ENCODE measurements at regions not wholly inside any gene's neighbourhood (a gene's known extent, or its start where the extent isn't known, plus 50 kb on each side); places are given as distances from the start of the nearest gene placed in this dataset.
A peak's percentile ranks its signal among the peaks of the same experiment; 100 is the strongest.

DNA sequence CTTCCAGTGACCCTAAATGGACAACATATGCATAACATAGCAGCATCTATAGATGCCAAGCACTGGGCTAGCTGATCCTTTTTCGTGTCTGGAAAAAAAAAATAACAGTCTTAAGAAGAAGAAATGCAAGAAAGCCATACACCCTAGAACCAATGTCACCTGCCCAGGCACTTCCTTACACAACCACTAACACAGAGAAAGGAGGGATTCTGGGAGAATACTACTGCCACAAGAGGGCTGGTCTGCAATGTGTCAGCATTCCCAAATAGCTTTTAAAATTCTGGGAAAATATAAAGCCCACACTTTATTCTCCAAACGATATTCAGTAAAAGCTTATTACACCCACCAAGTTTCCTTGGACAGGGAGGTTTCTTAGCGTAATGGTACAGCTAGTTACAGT lies 271.2 kb downstream of the TBL1XR1 start:
- 61 to 69% methylated on average over 3 of the region's 3 CpGs for WGBS, 2 donors
- Histone ChIP-seq H3K27ac (no peak overlapping the region), H3K4me1 (peaks cover 0 to 9% (median 7%) of the 10 kb centered on the region in 3 donors), H3K36me3 (no peaks in the 10 kb centered on the region), H3K4me3 (no peak overlapping the region), H3K27me3 (no peaks in the 10 kb centered on the region), H3K9me3 (no peaks in the 10 kb centered on the region)
- TF ChIP-seq CTCF (IDR thresholded peaks at IDR 0.05): no peak
- no peak for DNase-seq
- intact Hi-C loops (cut with DNase I): no loop called here
- no peak for FAIRE-seq
- no peak for ATAC-seq

GRCh38 chr3:176920766-176921160 lies 276.5 kb downstream of the TBL1XR1 start:
- peak in 3 of 6 donors; percentile 17 to 33 (median 22) for DNase-seq

DNA sequence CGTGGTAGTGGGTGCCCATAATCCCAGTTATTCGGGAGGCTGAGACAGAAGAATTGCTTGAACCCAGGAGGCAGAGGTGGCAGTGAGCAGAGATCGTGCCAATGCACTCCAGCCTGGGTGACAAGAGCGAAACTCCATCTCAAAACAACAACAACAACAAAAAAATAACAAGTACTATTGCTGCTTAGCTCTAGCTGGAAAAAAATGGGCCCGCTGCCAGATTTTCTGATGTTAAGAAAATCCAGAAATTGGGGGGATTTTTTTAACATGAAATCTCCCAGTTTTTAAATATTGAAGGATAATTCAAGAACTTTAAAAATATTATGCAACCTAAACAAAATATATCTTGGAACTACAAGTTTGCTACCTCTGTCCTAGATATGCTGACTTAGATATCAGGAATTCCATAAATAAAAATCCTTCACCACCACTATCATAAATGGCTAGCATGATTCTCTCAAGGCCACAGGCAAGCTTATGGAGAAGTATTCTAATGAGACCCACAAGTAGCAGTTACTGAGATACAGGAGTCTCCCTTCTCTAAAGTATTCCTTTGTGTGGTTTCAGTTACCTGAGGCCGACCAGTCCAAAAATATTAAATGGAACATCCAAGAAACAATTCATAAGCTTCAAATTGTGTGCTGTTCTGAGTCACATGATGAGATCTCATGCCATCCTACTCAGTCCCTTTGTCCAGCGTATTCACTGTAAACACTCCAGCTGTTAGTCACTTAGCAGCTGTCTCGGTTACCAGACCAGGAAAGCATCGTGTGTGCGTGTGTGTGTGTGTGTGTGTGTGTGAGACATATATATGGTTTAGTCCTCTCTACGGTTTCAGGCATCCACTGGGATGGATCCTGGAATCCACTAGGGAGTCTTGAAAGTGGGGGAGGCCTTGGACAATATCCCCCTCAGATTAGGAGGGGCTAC lies 277.2 kb downstream of the TBL1XR1 start:
- H3K9me3 ChIP-seq: no peaks in the 10 kb centered on the region
- peaks cover 0 to 24% (median 18%) of the 10 kb centered on the region in 3 donors for H3K4me1 ChIP-seq
- intact Hi-C loops (cut with DNase I): no loop called here
- H3K27ac ChIP-seq: peak overlapping the region; percentile 24 to 65 (median 54)
- DNase-seq: peak in 4 of 6 donors; percentile 13 to 66 (median 18)
- no peak overlapping the region for H3K4me3 ChIP-seq
- FAIRE-seq: no peak
- H3K27me3 ChIP-seq: no peaks in the 10 kb centered on the region
- WGBS, 2 donors: 75 to 80% methylated on average over 11 of the region's 11 CpGs
- ATAC-seq: peak; percentile 45 to 78 (median 59)
- no peak for TF ChIP-seq CTCF (IDR thresholded peaks at IDR 0.05)
- no peaks in the 10 kb centered on the region for H3K36me3 ChIP-seq

More at GRCh38 chr3:176920766-176921160, 276.5 kb downstream of the TBL1XR1 start:
- Histone ChIP-seq H3K9me3 (no peaks in the 10 kb centered on the region), H3K4me1 (peaks cover 0 to 24% (median 18%) of the 10 kb centered on the region in 3 donors), H3K27ac (peak overlapping the region; percentile 24 to 65 (median 54)), H3K36me3 (no peaks in the 10 kb centered on the region), H3K27me3 (no peaks in the 10 kb centered on the region), H3K4me3 (no peak overlapping the region)
- no peak for FAIRE-seq
- intact Hi-C loops (cut with DNase I): no loop called here
- ATAC-seq: peak; percentile 81 to 91 (median 88)
- WGBS, 2 donors: 5 to 14% methylated on average over 5 of the region's 5 CpGs
- TF ChIP-seq CTCF (IDR thresholded peaks at IDR 0.05): no peak

DNA sequence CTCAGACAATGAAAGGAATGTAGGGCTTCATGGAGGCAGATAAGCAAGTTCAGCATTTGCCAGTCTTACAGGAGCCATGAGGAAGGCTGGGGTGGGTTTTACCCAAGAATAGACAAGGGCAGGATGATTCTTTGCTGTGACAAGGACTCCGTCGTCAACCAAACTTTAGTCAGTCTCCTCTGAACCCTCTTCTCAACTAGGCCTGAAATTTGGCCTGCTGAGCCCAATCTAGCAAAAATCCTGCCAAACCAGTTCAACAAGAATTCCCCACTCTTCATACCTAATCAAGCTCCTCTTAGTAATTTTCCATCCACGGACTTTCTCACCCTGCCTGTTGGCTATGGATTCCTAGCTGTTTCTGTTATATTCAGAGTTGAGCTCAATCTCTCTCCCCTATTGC lies 280.5 kb downstream of the TBL1XR1 start:
- DNase-seq (peak in 3 of 6 donors; percentile 33 to 61 (median 53)), ATAC-seq (peak; percentile 57 to 80 (median 60)), FAIRE-seq (no peak)
- H3K4me1 ChIP-seq: peaks cover 0 to 23% (median 16%) of the 10 kb centered on the region in 3 donors
- no peak for TF ChIP-seq CTCF (IDR thresholded peaks at IDR 0.05)
- no peaks in the 10 kb centered on the region for H3K9me3 ChIP-seq
- no peaks in the 10 kb centered on the region for H3K27me3 ChIP-seq
- no peaks in the 10 kb centered on the region for H3K36me3 ChIP-seq
- WGBS, 2 donors: 29 to 44% methylated on average over 3 of the region's 3 CpGs
- intact Hi-C loops (cut with DNase I): no loop called here
- no peak overlapping the region for H3K4me3 ChIP-seq
- H3K27ac ChIP-seq: peak overlapping the region in 2 of 4 donors; percentile 20 to 54

GRCh38 chr3:176914764-176915163 lies 282.5 kb downstream of the TBL1XR1 start:
- H3K36me3 ChIP-seq: no peaks in the 10 kb centered on the region
- no peak overlapping the region for H3K4me3 ChIP-seq
- no peak for FAIRE-seq
- ATAC-seq: peak in 3 of 4 donors; percentile 38 to 69 (median 62)
- no peak overlapping the region for H3K27ac ChIP-seq
- intact Hi-C loops (cut with DNase I): no loop called here
- no peak for TF ChIP-seq CTCF (IDR thresholded peaks at IDR 0.05)
- 67 to 77% methylated on average over 1 of the region's 1 CpG for WGBS, 2 donors
- peak in 2 of 6 donors; percentile 29 to 37 for DNase-seq
- H3K9me3 ChIP-seq: no peaks in the 10 kb centered on the region
- peaks cover 0 to 15% (median 1%) of the 10 kb centered on the region in 3 donors for H3K4me1 ChIP-seq
- no peaks in the 10 kb centered on the region for H3K27me3 ChIP-seq
